ENCODE measurements at regions not wholly inside any gene's neighbourhood (a gene's known extent, or its start where the extent isn't known, plus 50 kb on each side); places are given as distances from the start of the nearest gene placed in this dataset.

- ChIA-PET POLR2A (ENCODE audit: partially characterized antibody) (interaction anchor here (0.6 kb wide), 1 partner anchor 459 kb away, joined by 4 read pairs; no protein-coding TSS in a partner anchor), CTCF (ENCODE audit: partially characterized antibody) (no interaction called here)
- Mint-ChIP-seq H3K36me3 (no peaks in the 10 kb centered on the region), H3K4me1 (no peaks in the 10 kb centered on the region), H3K27me3 (peaks cover 0 to 2% of the 10 kb centered on the region in 2 donors), H3K4me3 (no peak overlapping the region), H3K9me3 (peaks cover 0 to 7% (median 3%) of the 10 kb centered on the region in 8 donors), H3K27ac (no peak overlapping the region)
- Histone ChIP-seq H3K9me3 (ENCODE audit: control insufficient read depth in 1 of 2, low read length in 2 of 2) (no peaks in the 10 kb centered on the region), H3K27ac (ENCODE audit: low read depth, low read length) (no peak overlapping the region), H3K36me3 (ENCODE audit: insufficient read depth, low read length) (no peaks in the 10 kb centered on the region), H3K4me3 (ENCODE audit: low read length in 2 of 2) (no peak overlapping the region), H3K27me3 (ENCODE audit: insufficient read depth, low read length) (no peaks in the 10 kb centered on the region), H3K4me1 (ENCODE audit: insufficient read depth, low read length) (no peaks in the 10 kb centered on the region)
- no peak for DNase-seq
- intact Hi-C loops (cut with micrococcal nuclease), result no loop called here
These were observed 711.8 kb downstream of the UQCRFS1 start for GRCh38 chr19:28500982-28501630.

- H3K9me3 Mint-ChIP-seq, result peaks cover 0 to 7% (median 3%) of the 10 kb centered on the region in 8 donors
- H3K4me3 Mint-ChIP-seq, result no peak overlapping the region
- no peak overlapping the region for H3K27ac ChIP-seq (ENCODE audit: low read depth, low read length)
- no peak for DNase-seq
- H3K27ac Mint-ChIP-seq, result no peak overlapping the region
- no peaks in the 10 kb centered on the region for H3K4me1 ChIP-seq (ENCODE audit: insufficient read depth, low read length)
- ChIA-PET CTCF (ENCODE audit: partially characterized antibody) (no interaction called here), POLR2A (ENCODE audit: partially characterized antibody) (interaction anchor here (0.6 kb wide), 1 partner anchor 458 kb away, joined by 4 read pairs; no protein-coding TSS in a partner anchor)
- no peaks in the 10 kb centered on the region for H3K27me3 ChIP-seq (ENCODE audit: insufficient read depth, low read length)
- H3K36me3 ChIP-seq (ENCODE audit: insufficient read depth, low read length), result no peaks in the 10 kb centered on the region
- peaks cover 0 to 2% of the 10 kb centered on the region in 2 donors for H3K27me3 Mint-ChIP-seq
- no peaks in the 10 kb centered on the region for H3K9me3 ChIP-seq (ENCODE audit: control insufficient read depth in 1 of 2, low read length in 2 of 2)
- H3K4me1 Mint-ChIP-seq, result no peaks in the 10 kb centered on the region
- no peaks in the 10 kb centered on the region for H3K36me3 Mint-ChIP-seq
- intact Hi-C loops (cut with micrococcal nuclease), result no loop called here
- no peak overlapping the region for H3K4me3 ChIP-seq (ENCODE audit: low read length in 2 of 2)
These were observed 712.7 kb downstream of the UQCRFS1 start for GRCh38 chr19:28500296-28500695.

- peaks cover 2 to 11% (median 4%) of the 10 kb centered on the region in 8 donors for H3K9me3 Mint-ChIP-seq
- CTCF ChIA-PET (ENCODE audit: partially characterized antibody), result no interaction called here
These were observed 714.5 kb downstream of the UQCRFS1 start for GRCh38 chr19:28498404-28498976.

DNA sequence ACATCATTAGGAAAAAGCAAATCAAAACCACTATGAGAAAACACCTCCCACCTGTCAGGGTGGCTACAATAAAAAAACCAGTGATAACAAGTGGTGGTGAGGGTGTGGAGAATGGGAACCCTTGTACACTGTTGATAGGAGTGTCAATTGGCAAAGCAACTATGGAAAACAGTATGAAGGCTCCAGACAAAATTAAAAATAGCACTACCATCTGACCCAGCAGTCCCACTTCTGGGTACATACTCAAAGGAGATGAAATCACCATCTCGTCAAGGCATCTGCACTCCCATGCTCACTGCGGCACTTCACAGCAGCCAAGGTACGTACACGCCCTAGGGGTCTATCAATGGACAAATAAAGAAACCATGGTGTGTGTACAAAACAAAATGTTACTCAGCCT lies 715.1 kb downstream of the UQCRFS1 start:
- Mint-ChIP-seq H3K36me3 (no peaks in the 10 kb centered on the region), H3K4me3 (no peak overlapping the region), H3K9me3 (peaks cover 2 to 11% (median 4%) of the 10 kb centered on the region in 8 donors), H3K27me3 (peaks cover 0 to 2% of the 10 kb centered on the region in 2 donors), H3K27ac (no peak overlapping the region), H3K4me1 (no peaks in the 10 kb centered on the region)
- ChIA-PET POLR2A (ENCODE audit: partially characterized antibody) (no interaction called here), CTCF (ENCODE audit: partially characterized antibody) (no interaction called here)
- no peak overlapping the region for H3K4me3 ChIP-seq (ENCODE audit: low read length in 2 of 2)
- H3K27ac ChIP-seq (ENCODE audit: low read depth, low read length), result no peak overlapping the region
- no peaks in the 10 kb centered on the region for H3K9me3 ChIP-seq (ENCODE audit: control insufficient read depth in 1 of 2, low read length in 2 of 2)
- no peak for DNase-seq
- intact Hi-C loops (cut with micrococcal nuclease), result no loop called here
- H3K4me1 ChIP-seq (ENCODE audit: insufficient read depth, low read length), result no peaks in the 10 kb centered on the region
- H3K36me3 ChIP-seq (ENCODE audit: insufficient read depth, low read length), result no peaks in the 10 kb centered on the region
- no peaks in the 10 kb centered on the region for H3K27me3 ChIP-seq (ENCODE audit: insufficient read depth, low read length)

More at GRCh38 chr19:28498404-28498976, 714.5 kb downstream of the UQCRFS1 start:
- Histone ChIP-seq H3K9me3 (ENCODE audit: control insufficient read depth in 1 of 2, low read length in 2 of 2) (no peaks in the 10 kb centered on the region), H3K4me1 (ENCODE audit: insufficient read depth, low read length) (no peaks in the 10 kb centered on the region), H3K27ac (ENCODE audit: low read depth, low read length) (no peak overlapping the region), H3K36me3 (ENCODE audit: insufficient read depth, low read length) (no peaks in the 10 kb centered on the region), H3K27me3 (ENCODE audit: insufficient read depth, low read length) (no peaks in the 10 kb centered on the region), H3K4me3 (ENCODE audit: low read length in 2 of 2) (no peak overlapping the region)
- no peak overlapping the region for H3K4me3 Mint-ChIP-seq
- H3K27ac Mint-ChIP-seq, result no peak overlapping the region
- peaks cover 0 to 2% of the 10 kb centered on the region in 2 donors for H3K27me3 Mint-ChIP-seq
- POLR2A ChIA-PET (ENCODE audit: partially characterized antibody), result no interaction called here
- no peaks in the 10 kb centered on the region for H3K4me1 Mint-ChIP-seq
- intact Hi-C loops (cut with micrococcal nuclease), result no loop called here
- no peak for DNase-seq
- no peaks in the 10 kb centered on the region for H3K36me3 Mint-ChIP-seq

- H3K36me3 Mint-ChIP-seq, result no peaks in the 10 kb centered on the region
- Histone ChIP-seq H3K4me1 (ENCODE audit: insufficient read depth, low read length) (no peaks in the 10 kb centered on the region), H3K27me3 (ENCODE audit: insufficient read depth, low read length) (no peaks in the 10 kb centered on the region), H3K27ac (ENCODE audit: low read depth, low read length) (no peak overlapping the region), H3K9me3 (ENCODE audit: control insufficient read depth in 1 of 2, low read length in 2 of 2) (no peaks in the 10 kb centered on the region), H3K36me3 (ENCODE audit: insufficient read depth, low read length) (no peaks in the 10 kb centered on the region), H3K4me3 (ENCODE audit: low read length in 2 of 2) (no peak overlapping the region)
- ChIA-PET POLR2A (ENCODE audit: partially characterized antibody) (no interaction called here), CTCF (ENCODE audit: partially characterized antibody) (no interaction called here)
- no peak overlapping the region for H3K4me3 Mint-ChIP-seq
- no peak for DNase-seq
- peaks cover 0 to 2% of the 10 kb centered on the region in 2 donors for H3K27me3 Mint-ChIP-seq
- H3K9me3 Mint-ChIP-seq, result peaks cover 2 to 11% (median 4%) of the 10 kb centered on the region in 8 donors
- H3K4me1 Mint-ChIP-seq, result no peaks in the 10 kb centered on the region
- H3K27ac Mint-ChIP-seq, result no peak overlapping the region
- intact Hi-C loops (cut with micrococcal nuclease), result no loop called here
These were observed 715.8 kb downstream of the UQCRFS1 start for GRCh38 chr19:28497137-28497536.

DNA sequence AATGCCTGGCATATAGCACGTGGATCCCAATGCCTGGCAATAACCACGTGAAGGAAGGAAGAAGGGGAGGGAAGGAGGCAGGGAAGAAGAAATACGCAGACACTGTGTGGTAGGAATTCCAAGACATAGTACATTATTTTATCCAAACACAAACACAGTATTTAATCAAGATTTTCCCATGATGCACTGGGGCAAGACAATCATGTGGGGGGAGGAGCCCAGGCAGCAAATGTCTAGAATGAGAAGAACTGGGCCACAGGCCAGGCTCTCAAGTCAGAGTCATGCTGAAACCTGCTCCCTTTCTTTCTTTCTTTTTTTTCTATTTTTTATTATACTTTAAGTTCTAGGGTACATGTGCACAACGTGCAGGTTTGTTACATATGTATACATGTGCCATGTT lies 717.9 kb downstream of the UQCRFS1 start:
- no peaks in the 10 kb centered on the region for H3K4me1 ChIP-seq (ENCODE audit: insufficient read depth, low read length)
- no peaks in the 10 kb centered on the region for H3K9me3 ChIP-seq (ENCODE audit: control insufficient read depth in 1 of 2, low read length in 2 of 2)
- Mint-ChIP-seq H3K27me3 (no peaks in the 10 kb centered on the region), H3K36me3 (no peaks in the 10 kb centered on the region), H3K4me1 (no peaks in the 10 kb centered on the region), H3K9me3 (peaks cover 0 to 11% (median 4%) of the 10 kb centered on the region in 8 donors), H3K27ac (no peak overlapping the region), H3K4me3 (no peak overlapping the region)
- no peak for DNase-seq
- no peak overlapping the region for H3K4me3 ChIP-seq (ENCODE audit: low read length in 2 of 2)
- no peaks in the 10 kb centered on the region for H3K27me3 ChIP-seq (ENCODE audit: insufficient read depth, low read length)
- no peaks in the 10 kb centered on the region for H3K36me3 ChIP-seq (ENCODE audit: insufficient read depth, low read length)
- no peak overlapping the region for H3K27ac ChIP-seq (ENCODE audit: low read depth, low read length)
- intact Hi-C loops (cut with micrococcal nuclease), result no loop called here
- CTCF ChIA-PET (ENCODE audit: partially characterized antibody), result no interaction called here
- POLR2A ChIA-PET (ENCODE audit: partially characterized antibody), result no interaction called here

DNA sequence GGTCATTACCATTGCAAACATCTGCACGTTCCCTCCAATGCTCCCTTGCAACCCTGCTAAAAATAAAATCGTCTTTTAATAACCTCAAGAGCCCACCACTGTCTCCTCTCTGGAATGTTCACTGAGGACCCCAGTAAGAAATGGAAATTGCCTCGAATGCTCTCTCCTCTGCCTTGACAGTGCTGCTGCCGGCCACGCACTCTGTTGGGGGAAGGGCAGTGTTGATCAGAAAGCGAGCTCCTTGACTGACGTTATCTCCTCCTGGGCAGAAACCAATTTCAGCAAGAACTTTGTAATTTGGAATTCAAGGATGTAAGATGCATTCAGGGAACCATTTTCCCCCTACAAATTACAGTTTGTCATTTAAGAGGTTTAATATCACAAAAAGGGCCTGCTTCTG lies 718.5 kb downstream of the UQCRFS1 start:
- Histone ChIP-seq H3K9me3 (ENCODE audit: control insufficient read depth in 1 of 2, low read length in 2 of 2) (no peaks in the 10 kb centered on the region), H3K4me3 (ENCODE audit: low read length in 2 of 2) (no peak overlapping the region), H3K36me3 (ENCODE audit: insufficient read depth, low read length) (no peaks in the 10 kb centered on the region), H3K4me1 (ENCODE audit: insufficient read depth, low read length) (no peaks in the 10 kb centered on the region), H3K27me3 (ENCODE audit: insufficient read depth, low read length) (no peaks in the 10 kb centered on the region), H3K27ac (ENCODE audit: low read depth, low read length) (no peak overlapping the region)
- peaks cover 0 to 11% (median 4%) of the 10 kb centered on the region in 8 donors for H3K9me3 Mint-ChIP-seq
- intact Hi-C loops (cut with micrococcal nuclease), result no loop called here
- no peak overlapping the region for H3K27ac Mint-ChIP-seq
- H3K27me3 Mint-ChIP-seq, result no peaks in the 10 kb centered on the region
- H3K36me3 Mint-ChIP-seq, result no peaks in the 10 kb centered on the region
- H3K4me3 Mint-ChIP-seq, result no peak overlapping the region
- ChIA-PET CTCF (ENCODE audit: partially characterized antibody) (no interaction called here), POLR2A (ENCODE audit: partially characterized antibody) (no interaction called here)
- H3K4me1 Mint-ChIP-seq, result no peaks in the 10 kb centered on the region
- DNase-seq, result no peak
